Prostate gland (tissue), 2 donors: ENCODE measurements at regions not wholly inside any gene's neighbourhood (a gene's known extent, or its start where the extent isn't known, plus 50 kb on each side); places are given as distances from the start of the nearest gene placed in this dataset.

Experiments
- DNase-seq: peaks from one replicate; pipeline ENCODE4 v3.0.0-alpha.2; 2019; ENCODE audit warnings: low spot score
- H3K27ac ChIP-seq, 2 donors: fragments of 200-600 bp; sonication (generic); 2 replicates each; pipeline ENCODE4 v1.5.1; 2017 to 2019
- H3K27me3 ChIP-seq: fragments of 200-600 bp; sonication (generic); replicated peaks from 2 replicates; pipeline ENCODE4 v1.5.1; 2019; ENCODE audit not compliant: insufficient read depth
- H3K36me3 ChIP-seq, 2 donors: fragments of 200-600 bp; sonication (generic); 1 replicate in 1 of 2; 2 replicates in 1 of 2; pipeline versions ENCODE4 v1.5.1 to v1.8.1; 2017 to 2019
- H3K4me1 ChIP-seq: fragments of 200-600 bp; sonication (generic); replicated peaks from 2 replicates; pipeline ENCODE4 v1.5.1; 2019
- H3K4me3 ChIP-seq, 2 donors: fragments of 200-600 bp; sonication (generic); 2 replicates each; pipeline ENCODE4 v1.5.1; 2017 to 2019
- H3K9me3 ChIP-seq: fragments of 200-600 bp; sonication (generic); 2 replicates; pipeline ENCODE4 v1.5.1; 2017
- CTCF ChIP-seq, 4 experiments: fragments of 200-600 bp in 2 of 4; fragments of 450-650 bp in 2 of 4; sonication (generic) in 2 of 4; IDR thresholded peaks; 1 replicate in 3 of 4; 2 replicates in 1 of 4; pipeline ENCODE4 v1.5.1; 2016 to 2019; ENCODE audit warnings: antibody characterized with exemption in 4 of 4, mild to moderate bottlenecking in 2 of 4, moderate library complexity in 2 of 4
- POLR2A ChIP-seq: fragments of 450-650 bp; IDR thresholded peaks from one replicate; pipeline ENCODE4 v1.6.1; 2016; ENCODE audit warnings: antibody characterized with exemption, mild to moderate bottlenecking
- POLR2AphosphoS5 ChIP-seq: sonication (generic); formaldehyde crosslinking; IDR thresholded peaks from one replicate; pipeline ENCODE4 v1.6.1; 2017; ENCODE audit warnings: antibody characterized with exemption
- WGBS: methylation state at CpG from one replicate; pipeline ENCODE4 v1.1.5; 2018; 5-methylcytosine and 5-hydroxymethylcytosine counted together
- intact Hi-C: fragments of 100-400 bp; cut with DNase I; formaldehyde crosslinking; loops from one replicate; pipeline ENCODE4 v1.14.2; 2022

GRCh38 chr16:73530529-73530928, 482.6 kb upstream of the ZFHX3 start:
- Histone ChIP-seq H3K36me3 (no peaks in the 10 kb centered on the region), H3K4me1 (no peaks in the 10 kb centered on the region), H3K9me3 (no peaks in the 10 kb centered on the region), H3K27ac (no peak overlapping the region), H3K4me3 (no peak overlapping the region), H3K27me3 (no peaks in the 10 kb centered on the region)
- no peak for TF ChIP-seq CTCF (IDR thresholded peaks at IDR 0.05)
- no peak for TF ChIP-seq POLR2A
- TF ChIP-seq POLR2AphosphoS5, result no peak
- intact Hi-C loops, result no loop called here
- no peak for DNase-seq
- 8% methylated on average over 1 of the region's 1 CpG for WGBS

GRCh38 chr16:73529303-73530012, 481.5 kb upstream of the ZFHX3 start:
- Histone ChIP-seq H3K4me1 (no peaks in the 10 kb centered on the region), H3K27me3 (no peaks in the 10 kb centered on the region), H3K9me3 (no peaks in the 10 kb centered on the region), H3K36me3 (no peaks in the 10 kb centered on the region), H3K27ac (no peak overlapping the region), H3K4me3 (no peak overlapping the region)
- no peak for DNase-seq
- intact Hi-C loops, result no loop called here
- WGBS, result 91% methylated on average over 11 of the region's 11 CpGs
- TF ChIP-seq POLR2AphosphoS5, result no peak
- no peak for TF ChIP-seq CTCF (IDR thresholded peaks at IDR 0.05)
- TF ChIP-seq POLR2A, result no peak

- DNase-seq, result no peak
- no peak overlapping the region for H3K27ac ChIP-seq
- H3K9me3 ChIP-seq, result no peaks in the 10 kb centered on the region
- no peaks in the 10 kb centered on the region for H3K4me1 ChIP-seq
- intact Hi-C loops, result no loop called here
- H3K27me3 ChIP-seq, result no peaks in the 10 kb centered on the region
- 82% methylated on average over 4 of the region's 4 CpGs for WGBS
- TF ChIP-seq POLR2AphosphoS5 (no peak), POLR2A (no peak), CTCF (IDR thresholded peaks at IDR 0.05) (no peak)
- H3K36me3 ChIP-seq, result no peaks in the 10 kb centered on the region
- H3K4me3 ChIP-seq, result no peak overlapping the region
Observed at GRCh38 chr16:73527187-73527586, 479.3 kb upstream of the ZFHX3 start.

- Histone ChIP-seq H3K9me3 (no peaks in the 10 kb centered on the region), H3K27me3 (no peaks in the 10 kb centered on the region), H3K4me3 (no peak overlapping the region), H3K36me3 (no peaks in the 10 kb centered on the region), H3K4me1 (no peaks in the 10 kb centered on the region), H3K27ac (no peak overlapping the region)
- TF ChIP-seq POLR2AphosphoS5 (no peak), POLR2A (no peak), CTCF (IDR thresholded peaks at IDR 0.05) (no peak)
- intact Hi-C loops, result no loop called here
- 85% methylated on average over 13 of the region's 13 CpGs for WGBS
- no peak for DNase-seq
Observed at GRCh38 chr16:73526011-73526804, 478.3 kb upstream of the ZFHX3 start.

GRCh38 chr16:73523209-73523608, 475.3 kb upstream of the ZFHX3 start:
- Histone ChIP-seq H3K27me3 (no peaks in the 10 kb centered on the region), H3K4me1 (no peaks in the 10 kb centered on the region), H3K4me3 (no peak overlapping the region), H3K9me3 (no peaks in the 10 kb centered on the region), H3K36me3 (no peaks in the 10 kb centered on the region), H3K27ac (no peak overlapping the region)
- TF ChIP-seq CTCF (IDR thresholded peaks at IDR 0.05), result peak in 1 of 4 experiments; percentile 3
- TF ChIP-seq POLR2A, result no peak
- TF ChIP-seq POLR2AphosphoS5, result no peak
- intact Hi-C loops, result no loop called here
- DNase-seq, result no peak
- 86% methylated on average over 4 of the region's 4 CpGs for WGBS
